ENCODE measurements at regions not wholly inside any gene's neighbourhood (a gene's known extent, or its start where the extent isn't known, plus 50 kb on each side); places are given as distances from the start of the nearest gene placed in this dataset.

- Histone ChIP-seq H3K9ac (ENCODE audit: insufficient read length, low read depth) (no peak overlapping the region), H3K4me1 (ENCODE audit: insufficient read depth, insufficient read length) (no peaks in the 10 kb centered on the region), H3K4me3 (ENCODE audit: insufficient read length, low read depth) (no peak overlapping the region), H3K9me3 (ENCODE audit: insufficient read depth, low read length) (no peaks in the 10 kb centered on the region), H3K36me3 (ENCODE audit: insufficient read depth, insufficient read length, low read length) (no peaks in the 10 kb centered on the region), H3K27me3 (ENCODE audit: insufficient read depth, insufficient read length) (no peaks in the 10 kb centered on the region)
- DNase-seq (ENCODE audit: low read depth, low spot score) = no peak
- TF ChIP-seq SUZ12 (IDR thresholded peaks at IDR 0.05; ENCODE audit: extremely low read depth, insufficient read depth, insufficient read length) = no peak
- TF ChIP-seq ZNF274 (IDR thresholded peaks at IDR 0.05; ENCODE audit: low read depth, low read length) = no peak
- TF ChIP-seq YY1 (IDR thresholded peaks at IDR 0.05; ENCODE audit: insufficient read depth, insufficient read length) = no peak
Observed at GRCh38 chrX:127571834-127572233, 480.4 kb downstream of the ACTRT1 start.

DNA sequence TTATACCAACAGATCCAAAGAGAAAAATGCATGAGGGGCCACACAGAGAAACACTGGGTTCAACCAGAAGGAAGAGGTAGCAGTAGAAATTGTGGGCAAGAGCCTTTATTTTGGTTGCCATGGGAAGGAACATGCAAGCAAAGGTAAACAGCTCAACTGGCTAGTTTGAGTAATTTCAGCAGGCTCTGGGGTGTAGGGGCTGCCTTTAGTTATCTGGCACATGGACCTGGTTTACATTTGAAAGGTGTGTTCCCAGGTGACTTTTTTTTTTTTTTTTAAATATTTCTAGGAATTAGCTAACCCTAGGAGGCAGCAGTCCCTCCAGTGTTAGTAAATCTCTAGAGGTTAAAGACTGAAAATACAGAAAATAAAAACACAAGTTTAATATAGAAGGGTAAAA is 481.9 kb downstream of the ACTRT1 start:
- Histone ChIP-seq H3K27me3 (ENCODE audit: insufficient read depth, insufficient read length) (no peaks in the 10 kb centered on the region), H3K4me1 (ENCODE audit: insufficient read depth, insufficient read length) (no peaks in the 10 kb centered on the region), H3K9ac (ENCODE audit: insufficient read length, low read depth) (no peak overlapping the region), H3K36me3 (ENCODE audit: insufficient read depth, insufficient read length, low read length) (no peaks in the 10 kb centered on the region), H3K4me3 (ENCODE audit: insufficient read length, low read depth) (no peak overlapping the region), H3K9me3 (ENCODE audit: insufficient read depth, low read length) (no peaks in the 10 kb centered on the region)
- TF ChIP-seq SUZ12 (IDR thresholded peaks at IDR 0.05; ENCODE audit: extremely low read depth, insufficient read depth, insufficient read length) = no peak
- TF ChIP-seq ZNF274 (IDR thresholded peaks at IDR 0.05; ENCODE audit: low read depth, low read length) = no peak
- TF ChIP-seq YY1 (IDR thresholded peaks at IDR 0.05; ENCODE audit: insufficient read depth, insufficient read length) = no peak
- no peak for DNase-seq (ENCODE audit: low read depth, low spot score)

DNA sequence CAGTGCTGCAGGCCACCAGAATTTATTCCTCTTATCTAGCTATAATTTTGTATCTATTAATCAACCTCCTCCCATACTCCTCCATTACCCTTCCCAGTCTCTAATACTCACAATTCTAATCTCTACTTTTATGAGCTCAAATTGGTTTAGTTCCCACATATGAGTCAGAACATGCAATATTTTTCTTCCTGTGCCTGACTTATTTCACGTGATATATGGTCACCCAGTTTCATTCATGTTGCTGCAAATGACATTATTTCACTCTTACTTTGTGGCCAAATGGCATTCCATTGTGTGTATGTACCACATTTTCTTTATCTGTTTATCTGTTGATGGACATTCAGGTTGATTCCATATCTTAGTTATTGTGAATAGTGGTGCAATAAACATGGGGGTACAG is 483.5 kb downstream of the ACTRT1 start:
- H3K4me1 ChIP-seq (ENCODE audit: insufficient read depth, insufficient read length) = no peaks in the 10 kb centered on the region
- no peaks in the 10 kb centered on the region for H3K36me3 ChIP-seq (ENCODE audit: insufficient read depth, insufficient read length, low read length)
- no peaks in the 10 kb centered on the region for H3K27me3 ChIP-seq (ENCODE audit: insufficient read depth, insufficient read length)
- DNase-seq (ENCODE audit: low read depth, low spot score) = no peak
- H3K9ac ChIP-seq (ENCODE audit: insufficient read length, low read depth) = no peak overlapping the region
- H3K4me3 ChIP-seq (ENCODE audit: insufficient read length, low read depth) = no peak overlapping the region
- no peaks in the 10 kb centered on the region for H3K9me3 ChIP-seq (ENCODE audit: insufficient read depth, low read length)
- TF ChIP-seq YY1 (IDR thresholded peaks at IDR 0.05; ENCODE audit: insufficient read depth, insufficient read length) = no peak
- TF ChIP-seq SUZ12 (IDR thresholded peaks at IDR 0.05; ENCODE audit: extremely low read depth, insufficient read depth, insufficient read length) = no peak
- no peak for TF ChIP-seq ZNF274 (IDR thresholded peaks at IDR 0.05; ENCODE audit: low read depth, low read length)

GRCh38 chrX:127558811-127559210 is 493.4 kb downstream of the ACTRT1 start:
- Histone ChIP-seq H3K36me3 (ENCODE audit: insufficient read depth, insufficient read length, low read length) (no peaks in the 10 kb centered on the region), H3K27me3 (ENCODE audit: insufficient read depth, insufficient read length) (no peaks in the 10 kb centered on the region), H3K9me3 (ENCODE audit: insufficient read depth, low read length) (no peaks in the 10 kb centered on the region), H3K4me1 (ENCODE audit: insufficient read depth, insufficient read length) (no peaks in the 10 kb centered on the region), H3K9ac (ENCODE audit: insufficient read length, low read depth) (no peak overlapping the region), H3K4me3 (ENCODE audit: insufficient read length, low read depth) (no peak overlapping the region)
- TF ChIP-seq YY1 (IDR thresholded peaks at IDR 0.05; ENCODE audit: insufficient read depth, insufficient read length) = no peak
- TF ChIP-seq SUZ12 (IDR thresholded peaks at IDR 0.05; ENCODE audit: extremely low read depth, insufficient read depth, insufficient read length) = no peak
- TF ChIP-seq ZNF274 (IDR thresholded peaks at IDR 0.05; ENCODE audit: low read depth, low read length) = no peak
- DNase-seq (ENCODE audit: low read depth, low spot score) = no peak

- Histone ChIP-seq H3K36me3 (ENCODE audit: insufficient read depth, insufficient read length, low read length) (no peaks in the 10 kb centered on the region), H3K4me3 (ENCODE audit: insufficient read length, low read depth) (no peak overlapping the region), H3K9me3 (ENCODE audit: insufficient read depth, low read length) (no peaks in the 10 kb centered on the region), H3K4me1 (ENCODE audit: insufficient read depth, insufficient read length) (no peaks in the 10 kb centered on the region), H3K9ac (ENCODE audit: insufficient read length, low read depth) (no peak overlapping the region), H3K27me3 (ENCODE audit: insufficient read depth, insufficient read length) (no peaks in the 10 kb centered on the region)
- TF ChIP-seq YY1 (IDR thresholded peaks at IDR 0.05; ENCODE audit: insufficient read depth, insufficient read length) = no peak
- TF ChIP-seq ZNF274 (IDR thresholded peaks at IDR 0.05; ENCODE audit: low read depth, low read length) = no peak
- TF ChIP-seq SUZ12 (IDR thresholded peaks at IDR 0.05; ENCODE audit: extremely low read depth, insufficient read depth, insufficient read length) = no peak
- no peak for DNase-seq (ENCODE audit: low read depth, low spot score)
Observed at GRCh38 chrX:127552571-127552970, 499.6 kb downstream of the ACTRT1 start.

DNA sequence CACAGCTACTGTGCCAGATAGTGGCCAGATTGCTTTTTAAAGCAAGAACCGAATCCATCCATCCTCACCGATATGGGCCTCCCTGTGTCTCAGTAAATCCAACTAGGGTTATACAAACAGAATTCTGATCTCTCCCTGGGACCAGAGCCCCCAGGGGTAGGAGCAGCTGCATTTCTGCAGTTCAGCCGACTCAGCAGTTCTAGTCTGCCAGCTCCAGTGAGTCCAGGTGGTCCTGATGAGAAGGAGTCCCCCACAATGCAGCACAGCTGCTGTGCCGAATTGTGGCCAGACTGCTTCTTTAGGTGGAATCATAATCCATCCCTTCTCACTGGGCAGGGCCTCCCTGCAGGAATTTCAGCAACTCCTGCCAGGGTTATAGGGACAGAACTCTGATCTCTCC is 532.9 kb downstream of the ACTRT1 start:
- H3K9me3 ChIP-seq (ENCODE audit: insufficient read depth, low read length) = no peaks in the 10 kb centered on the region
- no peak overlapping the region for H3K9ac ChIP-seq (ENCODE audit: insufficient read length, low read depth)
- no peaks in the 10 kb centered on the region for H3K36me3 ChIP-seq (ENCODE audit: insufficient read depth, insufficient read length, low read length)
- H3K27me3 ChIP-seq (ENCODE audit: insufficient read depth, insufficient read length) = no peaks in the 10 kb centered on the region
- TF ChIP-seq ZNF274 (IDR thresholded peaks at IDR 0.05; ENCODE audit: low read depth, low read length) (no peak), SUZ12 (IDR thresholded peaks at IDR 0.05; ENCODE audit: extremely low read depth, insufficient read depth, insufficient read length) (no peak), YY1 (IDR thresholded peaks at IDR 0.05; ENCODE audit: insufficient read depth, insufficient read length) (no peak)
- no peak for DNase-seq (ENCODE audit: low read depth, low spot score)
- H3K4me3 ChIP-seq (ENCODE audit: insufficient read length, low read depth) = no peak overlapping the region
- no peaks in the 10 kb centered on the region for H3K4me1 ChIP-seq (ENCODE audit: insufficient read depth, insufficient read length)

DNA sequence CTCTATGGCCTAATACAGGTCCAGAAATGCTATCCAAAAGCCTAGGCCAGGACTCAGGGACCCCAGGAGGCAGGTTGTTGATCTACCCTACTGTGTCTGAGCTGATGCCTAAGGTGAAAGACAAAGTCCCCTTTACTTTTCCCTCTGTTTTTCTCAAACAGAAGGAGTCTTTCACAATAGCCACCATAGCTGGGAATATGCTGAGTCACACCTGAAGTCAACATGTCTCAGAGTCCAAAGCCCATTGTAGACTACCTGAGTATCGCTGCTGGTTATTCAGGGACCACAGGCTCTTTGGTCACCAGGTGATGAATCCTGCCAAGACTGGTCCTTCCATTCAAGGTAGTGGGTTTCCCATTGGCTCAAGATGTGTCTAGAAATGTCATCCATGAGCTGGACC is 562.2 kb downstream of the ACTRT1 start:
- Histone ChIP-seq H3K9ac (ENCODE audit: insufficient read length, low read depth) (no peak overlapping the region), H3K9me3 (ENCODE audit: insufficient read depth, low read length) (no peaks in the 10 kb centered on the region), H3K4me3 (ENCODE audit: insufficient read length, low read depth) (no peak overlapping the region), H3K36me3 (ENCODE audit: insufficient read depth, insufficient read length, low read length) (no peaks in the 10 kb centered on the region), H3K27me3 (ENCODE audit: insufficient read depth, insufficient read length) (no peaks in the 10 kb centered on the region), H3K4me1 (ENCODE audit: insufficient read depth, insufficient read length) (no peaks in the 10 kb centered on the region)
- DNase-seq (ENCODE audit: low read depth, low spot score) = no peak
- TF ChIP-seq ZNF274 (IDR thresholded peaks at IDR 0.05; ENCODE audit: low read depth, low read length) (no peak), YY1 (IDR thresholded peaks at IDR 0.05; ENCODE audit: insufficient read depth, insufficient read length) (no peak), SUZ12 (IDR thresholded peaks at IDR 0.05; ENCODE audit: extremely low read depth, insufficient read depth, insufficient read length) (no peak)

GRCh38 chrX:127466211-127466610 is 586.0 kb downstream of the ACTRT1 start:
- Histone ChIP-seq H3K4me3 (ENCODE audit: insufficient read length, low read depth) (no peak overlapping the region), H3K27me3 (ENCODE audit: insufficient read depth, insufficient read length) (no peaks in the 10 kb centered on the region), H3K36me3 (ENCODE audit: insufficient read depth, insufficient read length, low read length) (no peaks in the 10 kb centered on the region), H3K9ac (ENCODE audit: insufficient read length, low read depth) (no peak overlapping the region), H3K4me1 (ENCODE audit: insufficient read depth, insufficient read length) (no peaks in the 10 kb centered on the region), H3K9me3 (ENCODE audit: insufficient read depth, low read length) (no peaks in the 10 kb centered on the region)
- no peak for DNase-seq (ENCODE audit: low read depth, low spot score)
- TF ChIP-seq ZNF274 (IDR thresholded peaks at IDR 0.05; ENCODE audit: low read depth, low read length) (no peak), SUZ12 (IDR thresholded peaks at IDR 0.05; ENCODE audit: extremely low read depth, insufficient read depth, insufficient read length) (no peak), YY1 (IDR thresholded peaks at IDR 0.05; ENCODE audit: insufficient read depth, insufficient read length) (no peak)

Data from NT2/D1 (cell line).